ENCODE measurements at regions not wholly inside any gene's neighbourhood (a gene's known extent, or its start where the extent isn't known, plus 50 kb on each side); places are given as distances from the start of the nearest gene placed in this dataset.

DNA sequence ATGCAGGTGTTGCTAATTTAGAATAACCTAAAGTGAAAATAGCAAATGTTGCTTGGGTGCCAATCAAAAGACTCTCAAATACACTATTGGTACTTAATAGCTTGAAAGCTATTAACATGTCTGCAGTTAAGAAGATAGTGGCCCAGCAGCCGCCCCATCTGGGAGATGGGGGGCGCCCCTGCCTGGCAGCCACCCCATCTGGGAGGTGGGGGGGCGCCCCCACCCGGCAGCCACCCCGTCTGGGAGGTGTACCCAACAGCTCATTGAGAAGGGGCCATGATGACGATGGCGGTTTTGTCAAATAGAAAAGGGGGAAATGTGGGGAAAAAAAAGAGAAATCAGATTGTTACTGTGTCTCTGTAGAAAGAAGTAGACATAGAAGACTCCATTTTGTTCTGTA lies 923.1 kb upstream of the MDGA2 start:
- TF ChIP-seq FOSL2 (IDR thresholded peaks at IDR 0.05; ENCODE audit: borderline replicate concordance, low read depth) (no peak), SIN3A (IDR thresholded peaks at IDR 0.05; ENCODE audit: borderline replicate concordance, low read depth, low read length) (no peak), RAD21 (IDR thresholded peaks at IDR 0.05; ENCODE audit: low read length) (no peak), MXI1 (IDR thresholded peaks at IDR 0.05; ENCODE audit: low read depth, low read length) (no peak), NRF1 (IDR thresholded peaks at IDR 0.05; ENCODE audit: low read depth, low read length) (no peak), POLR2AphosphoS5 (IDR thresholded peaks at IDR 0.05; ENCODE audit: low read depth, low read length) (no peak), PBX3 (IDR thresholded peaks at IDR 0.05) (no peak), GABPA (IDR thresholded peaks at IDR 0.05; ENCODE audit: low read depth) (no peak), FOXJ3 (CRISPR knock-in tag; IDR thresholded peaks at IDR 0.05) (no peak), ZBTB33 (IDR thresholded peaks at IDR 0.05; ENCODE audit: borderline replicate concordance, low read depth) (no peak)
- TF ChIP-seq, protein P1, sequence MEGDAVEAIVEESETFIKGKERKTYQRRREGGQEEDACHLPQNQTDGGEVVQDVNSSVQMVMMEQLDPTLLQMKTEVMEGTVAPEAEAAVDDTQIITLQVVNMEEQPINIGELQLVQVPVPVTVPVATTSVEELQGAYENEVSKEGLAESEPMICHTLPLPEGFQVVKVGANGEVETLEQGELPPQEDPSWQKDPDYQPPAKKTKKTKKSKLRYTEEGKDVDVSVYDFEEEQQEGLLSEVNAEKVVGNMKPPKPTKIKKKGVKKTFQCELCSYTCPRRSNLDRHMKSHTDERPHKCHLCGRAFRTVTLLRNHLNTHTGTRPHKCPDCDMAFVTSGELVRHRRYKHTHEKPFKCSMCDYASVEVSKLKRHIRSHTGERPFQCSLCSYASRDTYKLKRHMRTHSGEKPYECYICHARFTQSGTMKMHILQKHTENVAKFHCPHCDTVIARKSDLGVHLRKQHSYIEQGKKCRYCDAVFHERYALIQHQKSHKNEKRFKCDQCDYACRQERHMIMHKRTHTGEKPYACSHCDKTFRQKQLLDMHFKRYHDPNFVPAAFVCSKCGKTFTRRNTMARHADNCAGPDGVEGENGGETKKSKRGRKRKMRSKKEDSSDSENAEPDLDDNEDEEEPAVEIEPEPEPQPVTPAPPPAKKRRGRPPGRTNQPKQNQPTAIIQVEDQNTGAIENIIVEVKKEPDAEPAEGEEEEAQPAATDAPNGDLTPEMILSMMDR (IDR thresholded peaks at IDR 0.05) = no peak
- TF ChIP-seq, protein P2, sequence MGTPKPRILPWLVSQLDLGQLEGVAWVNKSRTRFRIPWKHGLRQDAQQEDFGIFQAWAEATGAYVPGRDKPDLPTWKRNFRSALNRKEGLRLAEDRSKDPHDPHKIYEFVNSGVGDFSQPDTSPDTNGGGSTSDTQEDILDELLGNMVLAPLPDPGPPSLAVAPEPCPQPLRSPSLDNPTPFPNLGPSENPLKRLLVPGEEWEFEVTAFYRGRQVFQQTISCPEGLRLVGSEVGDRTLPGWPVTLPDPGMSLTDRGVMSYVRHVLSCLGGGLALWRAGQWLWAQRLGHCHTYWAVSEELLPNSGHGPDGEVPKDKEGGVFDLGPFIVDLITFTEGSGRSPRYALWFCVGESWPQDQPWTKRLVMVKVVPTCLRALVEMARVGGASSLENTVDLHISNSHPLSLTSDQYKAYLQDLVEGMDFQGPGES (IDR thresholded peaks at IDR 0.05; ENCODE audit: low read depth, low read length) = no peak
- TF ChIP-seq, protein P3, sequence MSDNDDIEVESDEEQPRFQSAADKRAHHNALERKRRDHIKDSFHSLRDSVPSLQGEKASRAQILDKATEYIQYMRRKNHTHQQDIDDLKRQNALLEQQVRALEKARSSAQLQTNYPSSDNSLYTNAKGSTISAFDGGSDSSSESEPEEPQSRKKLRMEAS (IDR thresholded peaks at IDR 0.05; ENCODE audit: low read depth) = no peak

Data from SK-N-SH (cell line).